GM10266 (cell line): ENCODE measurements at regions not wholly inside any gene's neighbourhood (a gene's known extent, or its start where the extent isn't known, plus 50 kb on each side); places are given as distances from the start of the nearest gene placed in this dataset.

Experiments used
- DNase-seq: peaks from one replicate; pipeline ENCODE4 v3.0.0; 2012; ENCODE audit errors: extremely low spot score
- CTCF ChIP-seq: IDR thresholded peaks from 2 replicates; pipeline ENCODE4 v1.5.1; 2012; ENCODE audit warnings: mild to moderate bottlenecking, low read depth; ENCODE audit not compliant: control insufficient read depth, insufficient read depth; ENCODE audit errors: missing control alignments

DNA sequence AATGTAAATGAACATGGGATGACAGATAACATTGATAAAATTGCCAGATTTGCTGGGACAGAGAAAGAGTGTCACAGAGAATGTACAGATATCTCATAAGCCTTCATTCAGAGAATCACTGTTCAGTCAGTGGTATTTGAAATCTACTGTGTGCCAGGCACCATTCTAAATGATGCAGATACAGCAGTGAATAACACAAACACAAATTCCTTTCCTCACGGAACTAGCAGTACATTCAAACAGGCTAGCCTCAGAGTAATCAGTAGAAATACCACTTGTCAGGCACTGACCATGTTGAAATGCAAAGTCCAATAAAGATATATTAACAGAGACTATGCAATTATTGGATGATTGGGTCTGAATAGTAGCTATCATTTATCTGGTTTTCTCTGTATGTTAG, 211.0 kb downstream of the RDH14 start:
- no peak for DNase-seq
- TF ChIP-seq CTCF = no peak

GRCh38 chr2:18346874-18347273, 213.6 kb downstream of the RDH14 start:
- no peak for DNase-seq
- TF ChIP-seq CTCF = no peak

- no peak for DNase-seq
Measured at GRCh38 chr2:18346344-18346743, 214.1 kb downstream of the RDH14 start.

GRCh38 chr2:18345848-18346247, 214.6 kb downstream of the RDH14 start:
- no peak for TF ChIP-seq CTCF
- no peak for DNase-seq

More at GRCh38 chr2:18346344-18346743, 214.1 kb downstream of the RDH14 start:
- no peak for TF ChIP-seq CTCF

GRCh38 chr2:18342901-18343300, 217.6 kb downstream of the RDH14 start:
- no peak for DNase-seq
- no peak for TF ChIP-seq CTCF

GRCh38 chr2:18339326-18339725, 221.1 kb downstream of the RDH14 start:
- no peak for DNase-seq
- no peak for TF ChIP-seq CTCF

- TF ChIP-seq CTCF = no peak
- DNase-seq = no peak
Measured at GRCh38 chr2:18336975-18337374, 223.5 kb downstream of the RDH14 start.
